ENCODE measurements at regions not wholly inside any gene's neighbourhood (a gene's known extent, or its start where the extent isn't known, plus 50 kb on each side); places are given as distances from the start of the nearest gene placed in this dataset.
"Not testable (repeated sequence)": the region's sequence is repeated elsewhere in the genome, so short reads cannot be mapped to it uniquely, and the experiment has no call there.

DNA sequence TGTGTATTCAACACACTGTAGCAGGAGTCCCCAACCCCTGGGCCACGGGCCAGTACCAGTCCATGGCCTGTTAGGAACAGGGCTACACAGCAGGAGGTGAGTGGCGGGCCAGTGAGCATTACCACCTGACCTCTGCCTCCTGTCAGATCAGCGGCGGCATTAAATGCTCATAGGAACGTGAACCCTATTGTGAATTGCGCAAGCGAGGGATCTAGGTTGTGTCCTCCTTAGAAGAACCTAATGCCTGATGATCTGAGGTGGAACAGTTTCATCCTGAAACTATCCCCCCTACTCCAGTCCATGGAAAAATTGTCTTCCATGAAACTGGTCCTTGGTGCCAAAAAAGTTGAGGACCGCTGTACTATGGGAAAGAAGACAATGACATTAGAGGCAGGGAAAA lies 386.9 kb downstream of the PREX1 start:
- ATAC-seq (no peak), DNase-seq (no peak)

DNA sequence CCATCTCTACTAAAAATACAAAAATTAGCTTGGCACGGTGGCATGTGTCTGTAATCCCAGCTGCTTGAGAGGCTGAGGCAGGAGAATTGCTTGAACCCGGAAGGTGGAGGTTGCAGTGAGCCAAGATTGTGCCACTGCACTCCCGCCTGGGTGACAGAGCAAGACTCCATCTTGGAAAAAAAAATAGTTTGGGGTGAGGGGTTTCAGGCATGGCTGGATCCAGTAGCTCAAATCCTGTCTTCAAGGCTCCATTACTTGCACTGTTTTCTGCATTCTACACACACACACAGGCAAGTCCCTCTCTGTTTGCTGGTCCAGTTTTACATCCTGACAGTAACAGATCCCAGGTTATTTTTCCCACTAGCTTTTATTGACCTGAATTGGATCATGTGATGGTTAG lies 387.5 kb downstream of the PREX1 start:
- not testable (repeated sequence) for DNase-seq, ATAC-seq

DNA sequence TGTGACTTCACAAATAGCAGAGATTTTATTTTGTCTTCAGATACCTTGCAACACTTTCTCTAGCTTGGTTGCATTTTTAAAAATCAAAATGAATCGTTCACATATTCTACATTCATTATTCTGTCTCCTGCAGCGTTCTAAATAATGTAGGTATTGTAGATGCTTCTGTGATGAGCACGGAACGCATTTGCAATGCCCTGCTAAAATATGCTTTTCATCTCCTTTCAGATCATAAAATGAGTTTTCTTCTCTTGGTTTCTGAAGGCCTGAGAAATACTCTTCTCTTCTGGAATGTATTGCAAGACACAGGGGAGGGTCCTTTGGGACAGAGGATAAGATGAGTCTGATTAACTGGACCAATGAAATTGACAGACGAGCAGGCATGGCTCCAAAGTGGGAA lies 390.7 kb downstream of the PREX1 start:
- ATAC-seq, result no peak
- no peak for DNase-seq

DNA sequence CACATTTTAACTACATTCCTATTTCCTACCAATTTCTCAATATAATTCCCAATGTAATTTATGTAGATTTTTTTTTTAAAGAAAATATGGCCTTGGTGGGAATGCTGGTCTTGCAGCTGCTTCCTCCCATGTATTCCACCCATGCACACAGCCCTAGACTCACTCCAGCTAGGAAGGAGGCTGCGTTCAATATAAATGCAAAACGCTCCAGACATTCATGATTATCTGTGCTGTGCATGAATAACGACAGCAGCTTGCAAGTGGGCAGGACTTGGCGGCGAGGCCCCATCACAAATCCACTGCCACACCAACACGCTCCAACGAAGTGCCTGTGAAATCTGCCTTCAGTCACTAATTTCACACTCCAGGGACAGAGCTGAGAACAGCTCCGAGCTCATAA lies 391.2 kb downstream of the PREX1 start:
- not testable (repeated sequence) for ATAC-seq, DNase-seq

DNA sequence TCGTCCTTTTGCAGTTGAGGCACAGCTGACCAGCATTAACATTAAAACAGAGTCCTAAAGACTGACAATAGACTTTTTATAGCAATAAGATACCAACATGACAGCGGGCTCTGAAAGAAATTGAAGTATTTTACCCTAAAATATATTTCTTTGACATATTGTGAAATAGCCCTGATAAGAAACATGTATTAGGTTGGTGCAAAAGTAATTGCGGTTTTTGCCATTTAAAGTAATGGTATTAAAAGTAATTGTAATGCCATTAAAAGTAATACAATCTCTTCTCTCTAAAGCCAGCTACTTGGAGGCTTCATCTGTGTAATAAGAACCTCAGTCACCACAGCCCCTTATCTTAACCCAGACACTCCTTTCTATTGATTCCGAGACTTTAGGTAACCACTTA lies 394.6 kb downstream of the PREX1 start:
- no peak for DNase-seq
- no peak for ATAC-seq

DNA sequence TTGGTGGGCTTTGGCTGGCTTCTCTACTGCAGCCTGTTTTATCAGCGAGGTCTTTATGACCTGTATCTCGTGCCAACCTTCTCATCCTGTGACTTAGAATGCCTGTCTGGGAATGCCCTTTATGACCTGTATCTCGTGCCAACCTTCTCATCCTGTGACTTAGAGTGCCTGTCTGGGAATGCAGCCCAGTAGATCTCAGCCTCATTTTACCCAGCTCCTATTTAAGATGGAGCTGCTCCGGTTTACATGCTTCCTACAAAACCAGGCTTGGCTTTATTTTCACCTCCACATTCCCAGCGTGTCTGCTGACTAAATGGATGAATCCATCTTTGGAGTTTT lies 395.3 kb downstream of the PREX1 start:
- DNase-seq (no peak), ATAC-seq (no peak)

DNA sequence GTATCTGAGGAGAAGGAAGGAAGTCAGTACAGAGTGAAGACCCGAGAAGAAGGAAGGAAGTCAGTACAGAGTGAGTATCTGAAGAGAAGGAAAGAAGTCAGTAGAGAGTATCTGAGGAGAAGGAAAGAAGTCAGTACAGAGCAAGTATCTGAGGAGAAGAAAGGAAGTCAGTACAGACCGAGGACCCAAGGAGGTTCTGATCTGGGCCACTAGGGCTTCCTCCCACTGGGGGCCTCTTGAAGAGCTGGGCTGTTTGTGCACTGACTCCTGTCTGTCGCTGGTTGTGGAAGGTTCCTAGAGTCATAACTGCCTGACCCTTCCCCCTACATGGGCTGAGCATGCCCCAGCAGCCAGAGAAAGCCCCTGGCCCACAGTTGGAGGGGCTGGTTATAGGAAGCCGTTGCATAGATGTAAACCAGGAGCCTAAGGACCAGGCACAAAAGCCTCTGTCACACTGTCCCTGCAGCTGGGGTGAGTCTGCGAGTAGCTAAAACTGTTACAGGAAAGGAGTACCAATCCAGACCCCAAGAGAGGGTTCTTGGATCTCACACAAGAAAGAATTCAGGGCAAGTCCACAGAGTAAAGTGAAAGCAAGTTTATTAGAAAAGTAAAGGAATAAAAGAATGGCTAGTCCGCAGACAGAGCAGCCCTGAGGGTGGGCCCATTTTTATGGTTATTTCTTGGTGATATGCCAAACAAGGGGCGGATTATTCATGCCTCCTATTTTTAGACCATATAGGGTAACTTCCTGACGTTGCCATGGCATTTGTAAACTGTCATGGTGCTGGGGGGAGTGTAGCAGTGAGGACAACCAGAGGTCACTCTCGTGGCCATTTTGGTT lies 395.9 kb downstream of the PREX1 start:
- ATAC-seq (no peak), DNase-seq (no peak)

DNA sequence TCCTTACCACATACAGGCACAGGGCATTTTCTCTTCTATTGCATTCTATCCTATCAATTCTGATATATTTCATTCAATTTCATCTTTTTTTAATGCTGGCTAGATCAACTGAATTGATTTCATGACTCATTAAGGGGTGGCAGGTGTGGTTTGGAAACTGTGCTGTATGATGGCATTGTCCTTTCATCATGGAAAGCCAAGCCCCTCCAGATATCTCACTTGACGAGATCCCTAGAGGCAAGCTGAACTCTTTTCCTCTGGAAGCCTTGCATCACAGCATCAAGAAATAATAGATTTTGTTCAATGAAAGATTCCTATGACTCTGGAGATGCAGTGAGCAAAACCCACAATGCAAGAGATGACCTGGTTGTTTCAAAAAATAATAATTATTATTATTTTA lies 401.2 kb downstream of the PREX1 start:
- DNase-seq (no peak), ATAC-seq (no peak)

DNA sequence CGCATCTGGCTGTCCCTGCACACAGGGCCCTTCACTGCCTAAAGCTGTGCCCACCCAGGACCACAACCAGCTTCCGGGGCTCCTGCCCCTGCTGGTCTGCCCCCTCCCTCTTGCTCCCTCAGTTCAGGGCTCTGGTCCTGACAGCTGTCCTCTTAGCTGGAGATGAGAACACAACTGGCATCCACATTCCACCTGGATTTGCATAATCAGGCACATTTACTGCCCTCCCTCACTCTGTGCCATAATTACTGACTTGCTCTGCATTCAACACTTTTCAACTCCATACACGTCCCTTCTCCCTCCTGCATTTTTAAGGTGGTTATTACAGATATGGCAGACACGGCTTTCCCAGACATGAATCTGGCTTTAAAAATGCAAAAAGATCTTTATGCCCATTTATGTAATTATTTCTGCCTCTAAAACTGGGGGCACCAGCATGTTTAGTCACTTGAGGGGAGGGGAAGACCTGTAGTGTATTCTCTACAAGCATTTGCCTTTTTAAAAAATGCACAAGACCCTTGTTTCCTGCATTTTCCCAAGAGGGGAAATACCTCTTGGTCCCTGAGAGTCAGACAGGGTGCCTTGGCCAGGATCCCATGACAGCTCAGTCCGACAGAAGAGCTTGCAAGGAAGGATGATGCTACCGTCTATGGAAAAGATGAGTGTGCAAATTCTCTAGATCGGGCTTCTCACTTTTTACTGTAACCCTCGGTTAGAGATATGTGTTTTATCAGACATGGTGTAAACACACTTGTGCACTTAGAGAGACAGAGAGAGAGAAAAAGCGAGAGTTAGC lies 401.8 kb downstream of the PREX1 start:
- DNase-seq (no peak), ATAC-seq (no peak)

DNA sequence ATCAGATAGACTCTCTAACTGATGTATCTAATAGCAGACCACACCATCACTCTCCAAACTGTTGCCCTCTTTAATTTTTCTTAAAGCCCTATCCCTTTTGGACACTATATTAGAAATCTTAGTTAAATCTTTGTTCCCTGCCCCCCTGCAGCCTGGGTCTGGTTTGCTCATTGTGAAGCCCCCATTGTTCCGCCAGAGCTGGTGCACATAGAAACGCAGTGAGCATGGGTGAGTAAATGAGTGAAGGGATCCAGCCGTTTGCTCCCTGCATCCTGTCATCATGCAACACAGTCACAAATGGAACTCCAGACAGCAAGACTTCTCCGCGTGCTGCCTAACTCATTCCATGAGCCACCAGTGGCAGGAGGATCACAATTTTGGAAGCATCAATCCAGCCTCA lies 402.5 kb downstream of the PREX1 start:
- ATAC-seq (no peak), DNase-seq (no peak)

DNA sequence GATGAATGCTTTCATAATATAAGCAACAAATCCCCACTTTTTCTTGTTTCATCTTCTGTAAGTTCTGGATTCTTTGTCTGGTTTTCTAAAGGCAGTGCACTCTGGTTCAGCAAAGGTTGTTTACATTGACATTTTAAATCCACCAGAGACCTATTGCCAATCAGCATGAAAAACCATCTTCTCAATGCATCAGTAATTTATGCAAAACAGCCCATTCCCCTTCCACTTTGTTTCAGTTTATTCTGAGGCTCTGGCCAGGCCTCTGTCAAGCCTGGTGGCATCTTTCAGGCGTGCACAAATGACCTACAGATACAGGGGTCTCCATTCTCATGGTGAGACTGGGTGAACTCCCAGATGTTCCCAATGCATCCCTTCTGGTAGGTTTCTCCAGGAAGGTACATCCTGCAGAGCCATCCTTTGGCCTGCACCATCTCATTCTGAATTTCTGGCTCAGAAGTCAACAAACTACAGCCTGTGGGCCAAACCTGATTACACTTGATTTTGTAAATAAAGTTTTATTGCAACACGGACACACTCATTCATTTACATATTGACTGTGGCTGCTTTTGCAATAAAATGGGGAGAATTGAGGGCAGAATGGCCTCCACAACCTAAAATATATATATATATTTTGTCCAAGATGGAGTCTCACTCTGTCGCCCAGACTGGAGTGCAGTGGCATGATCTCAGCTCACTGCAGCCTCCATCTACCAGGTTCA lies 405.4 kb downstream of the PREX1 start:
- ATAC-seq, result no peak

DNA sequence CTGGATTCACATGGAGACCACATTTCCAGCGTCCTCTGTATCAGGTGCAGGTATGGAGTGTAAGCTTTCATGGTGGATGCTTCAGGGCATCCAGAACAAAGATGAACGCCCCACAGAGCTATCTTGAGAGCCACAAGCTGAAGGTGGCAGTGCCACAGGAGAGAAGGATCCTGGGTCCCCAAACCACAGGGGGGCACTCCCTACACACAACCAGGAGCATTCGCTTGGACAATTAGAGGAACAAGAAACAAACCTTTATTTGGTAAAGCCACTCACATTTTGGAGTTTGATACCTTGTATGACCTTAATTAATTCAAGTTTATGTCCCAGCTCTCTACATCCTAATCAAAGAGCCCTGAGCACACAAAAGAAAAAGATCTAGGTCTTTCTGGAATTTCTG lies 406.3 kb downstream of the PREX1 start:
- ATAC-seq, result no peak

More for the DNA sequence above, 405.4 kb downstream of the PREX1 start:
- DNase-seq, result no peak

DNA sequence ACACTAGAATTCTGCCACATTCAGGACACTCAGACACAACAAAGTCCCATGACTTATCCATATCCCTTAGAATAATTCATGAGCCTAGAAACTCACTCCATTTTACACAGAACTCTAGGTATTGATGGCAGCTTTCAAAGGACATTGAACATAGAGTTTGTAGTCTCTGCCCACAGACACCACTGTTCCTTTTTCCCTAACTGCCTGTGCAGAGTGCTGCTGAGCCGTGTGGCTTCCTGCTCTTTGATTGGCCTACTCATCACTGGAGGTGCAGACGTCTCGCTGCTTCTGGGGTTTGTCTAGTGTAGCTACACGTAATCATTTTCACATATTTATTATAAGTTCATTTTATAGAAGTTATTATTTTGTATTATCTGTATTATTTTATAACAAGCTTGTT lies 407.6 kb downstream of the PREX1 start:
- DNase-seq, result no peak
- ATAC-seq, result no peak

More for the DNA sequence above, 406.3 kb downstream of the PREX1 start:
- no peak for DNase-seq

DNA sequence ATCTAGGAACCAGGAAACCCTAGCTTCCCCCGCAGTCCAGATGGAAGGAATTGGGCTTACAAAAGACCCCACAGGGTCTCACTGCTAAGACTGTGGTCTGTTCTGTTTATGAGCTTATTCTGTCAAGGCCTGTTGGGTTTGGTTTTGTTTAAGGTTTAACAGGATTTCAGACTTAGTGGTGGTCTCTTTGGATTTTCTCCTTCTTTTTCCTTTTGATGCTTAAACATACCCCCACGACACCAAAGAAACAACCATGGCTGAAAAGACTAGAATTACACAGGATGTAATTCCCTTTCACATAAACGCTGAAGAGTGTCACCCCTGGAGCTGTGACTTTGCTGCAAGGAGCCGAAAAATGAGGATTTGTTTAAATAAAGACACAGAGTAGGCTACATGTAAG lies 408.6 kb downstream of the PREX1 start:
- no peak for ATAC-seq
- DNase-seq, result no peak

DNA sequence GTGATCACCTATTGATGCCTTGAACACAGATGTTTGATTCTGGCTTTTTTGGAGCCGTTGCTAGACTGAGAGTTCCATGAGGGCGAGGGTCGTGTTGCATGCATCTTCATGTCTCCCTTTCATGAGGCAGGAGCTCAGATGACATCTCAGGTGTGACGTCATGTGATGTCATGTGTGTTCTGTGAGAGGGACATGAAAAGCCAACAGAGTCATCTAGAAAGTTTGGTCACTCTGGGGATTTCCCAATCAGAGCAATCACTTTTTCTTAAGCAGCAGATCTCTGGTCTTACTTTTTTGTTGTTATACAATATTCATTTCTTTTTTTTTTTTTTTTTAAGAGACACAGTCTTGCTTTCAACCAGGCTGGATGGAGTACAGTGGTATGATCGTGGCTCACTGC lies 411.8 kb downstream of the PREX1 start:
- ATAC-seq (no peak), DNase-seq (no peak)

DNA sequence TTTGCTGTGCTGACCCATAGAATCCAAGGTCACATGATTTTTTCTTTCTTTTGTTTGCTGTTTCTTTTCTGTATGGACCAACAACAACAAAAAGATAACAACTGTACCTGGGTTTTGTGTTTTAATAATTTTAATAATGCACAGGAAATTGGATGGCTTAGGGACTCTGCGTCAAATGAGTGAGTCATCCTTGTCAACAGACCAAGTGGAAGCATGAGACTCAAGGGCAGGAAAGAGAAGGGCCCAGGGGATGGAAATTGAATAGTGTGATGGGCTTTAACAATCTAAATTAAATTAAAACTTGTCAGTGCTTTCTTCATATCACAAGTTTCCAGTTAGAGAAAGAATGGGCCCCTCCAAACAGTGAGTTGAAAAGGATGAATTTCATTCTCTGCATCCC lies 413.0 kb downstream of the PREX1 start:
- ATAC-seq (no peak), DNase-seq (no peak)

DNA sequence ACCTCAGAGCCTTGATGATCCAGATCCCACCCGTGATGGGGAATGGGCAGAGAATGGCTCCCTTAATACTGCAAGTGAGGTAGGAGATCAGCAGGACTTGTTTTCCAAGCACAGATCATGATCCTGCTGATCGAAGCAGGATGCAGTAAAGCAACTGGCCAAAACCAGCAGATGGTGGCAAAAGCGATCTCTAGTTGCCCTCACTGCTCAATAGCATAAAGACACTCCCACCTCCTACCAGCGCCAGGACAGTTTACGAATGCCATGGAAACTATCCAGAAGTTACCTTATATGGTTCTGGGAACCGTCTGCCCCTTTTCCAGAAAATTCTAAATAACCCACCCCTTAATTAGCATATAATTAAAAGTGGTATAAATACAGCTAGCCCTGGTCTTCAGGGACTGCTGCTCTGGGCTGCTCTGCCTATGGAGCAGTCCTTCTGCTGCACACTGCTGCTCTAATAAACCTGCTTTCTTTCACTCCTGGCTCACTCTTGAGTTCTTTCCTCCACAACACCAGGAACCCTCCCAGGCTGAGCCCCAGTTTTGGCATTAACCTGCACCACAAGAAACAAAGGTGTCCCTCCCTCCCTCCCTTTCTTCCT lies 415.8 kb downstream of the PREX1 start:
- ATAC-seq, result no peak

DNA sequence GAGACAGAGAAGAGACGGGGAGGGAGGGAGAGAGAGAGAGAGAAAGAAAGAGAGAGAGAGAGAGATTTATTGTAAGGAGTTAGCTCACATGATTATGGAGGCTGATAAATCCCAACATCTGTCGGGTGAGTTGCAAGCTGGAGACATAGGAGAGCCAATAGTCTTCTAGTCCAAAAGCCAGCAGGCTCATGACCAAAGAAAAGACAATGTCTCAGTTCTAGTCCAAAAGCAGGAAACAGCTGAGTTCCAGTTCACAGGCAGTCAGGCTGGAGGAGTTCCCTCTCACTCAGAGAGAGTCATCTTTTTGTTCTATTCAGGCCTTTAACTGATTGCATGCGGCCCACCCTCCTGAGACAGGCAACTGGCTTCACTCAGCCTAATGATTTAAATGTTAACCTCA lies 416.6 kb downstream of the PREX1 start:
- ATAC-seq (no peak), DNase-seq (no peak)

More for the DNA sequence above, 415.8 kb downstream of the PREX1 start:
- no peak for DNase-seq

DNA sequence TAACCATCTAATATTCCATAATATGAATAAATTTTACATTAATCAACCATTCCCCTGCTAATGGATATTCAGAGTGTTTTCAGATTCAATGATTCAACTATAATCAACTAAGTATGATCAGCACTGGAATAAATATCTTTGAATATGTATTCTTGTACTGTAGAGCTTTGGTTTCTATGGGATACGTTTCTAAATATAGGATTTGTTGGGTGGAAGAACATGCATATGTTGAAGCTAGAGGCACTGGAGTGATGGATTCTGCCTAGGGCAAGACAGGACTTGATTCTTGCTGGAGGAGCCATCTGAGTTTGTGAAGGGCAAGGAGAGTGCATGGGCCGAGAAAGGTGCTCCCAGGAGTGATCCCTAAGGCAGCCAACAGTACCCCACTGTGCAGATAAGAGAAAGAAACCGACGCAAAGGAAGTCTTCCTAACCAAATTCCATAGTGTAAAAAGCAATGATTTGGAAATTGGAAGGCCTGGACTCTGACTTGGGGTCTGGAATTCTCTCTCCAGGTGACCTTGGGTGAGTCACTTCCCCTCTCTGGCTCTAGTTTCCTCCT lies 418.7 kb downstream of the PREX1 start:
- no peak for ATAC-seq
- DNase-seq, result no peak

DNA sequence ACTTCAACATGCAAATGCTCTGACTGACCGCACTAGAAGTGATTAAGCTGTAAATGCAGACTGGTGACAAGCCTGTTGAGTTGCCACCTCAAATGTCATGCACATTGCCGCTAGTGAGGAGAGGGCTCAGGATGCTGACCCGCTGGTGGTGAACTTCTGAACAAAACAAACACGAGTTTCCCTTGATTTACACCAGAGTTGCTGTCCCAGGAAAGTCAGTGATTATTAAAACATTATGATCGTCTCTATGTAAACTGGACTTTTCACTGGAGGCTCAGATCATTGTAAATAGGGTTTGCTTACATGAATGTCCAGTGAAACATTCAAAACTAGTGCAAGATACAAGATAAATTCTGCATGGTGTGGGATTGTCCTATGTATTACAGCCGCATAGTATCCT lies 420.1 kb downstream of the PREX1 start:
- DNase-seq, result no peak
- no peak for ATAC-seq

DNA sequence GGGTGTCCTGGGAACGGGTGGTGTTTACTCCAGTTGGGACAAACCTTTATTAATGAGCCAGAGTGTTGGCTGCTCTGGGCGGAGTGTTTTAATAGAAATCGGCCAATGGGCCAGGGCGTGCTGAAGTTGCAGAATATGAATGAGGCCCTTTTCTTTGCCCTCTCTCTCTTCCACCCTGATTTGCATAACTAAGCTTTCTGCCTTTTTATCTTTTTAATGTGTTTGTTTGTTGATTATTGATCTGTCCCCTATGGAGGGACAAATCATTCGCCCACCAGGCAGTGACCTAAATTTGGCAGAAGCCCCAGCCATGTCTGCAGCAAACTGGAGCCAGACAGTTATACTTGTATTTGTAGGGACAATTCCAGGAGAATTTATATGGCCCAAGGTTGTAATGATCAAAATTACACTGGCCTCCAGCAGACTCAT lies 420.9 kb downstream of the PREX1 start:
- no peak for ATAC-seq
- no peak for DNase-seq

DNA sequence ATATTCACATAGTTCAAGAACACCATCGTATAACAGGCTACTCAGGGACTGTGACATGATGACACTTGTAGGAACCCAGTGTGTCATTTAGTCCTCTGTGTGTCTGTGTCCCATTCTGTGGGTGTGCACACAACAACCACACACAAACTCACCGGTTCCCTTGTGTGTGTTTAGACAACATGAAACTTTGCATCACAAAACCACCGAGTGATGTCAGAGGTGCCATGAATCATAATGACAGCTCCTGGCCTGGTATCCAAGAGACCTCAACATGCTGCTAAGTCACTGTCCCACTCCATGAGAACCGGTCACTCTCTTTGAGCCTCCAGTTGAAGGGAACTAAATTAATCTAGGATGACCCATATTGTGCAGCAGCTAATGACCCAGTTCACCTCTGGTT lies 421.3 kb downstream of the PREX1 start:
- ATAC-seq, result peak; percentile 86

More for the DNA sequence above, 421.3 kb downstream of the PREX1 start:
- peak; percentile 50 for DNase-seq
